ENCODE measurements at regions not wholly inside any gene's neighbourhood (a gene's known extent, or its start where the extent isn't known, plus 50 kb on each side); places are given as distances from the start of the nearest gene placed in this dataset.
A peak's percentile ranks its signal among the peaks of the same experiment; 100 is the strongest.

DNA sequence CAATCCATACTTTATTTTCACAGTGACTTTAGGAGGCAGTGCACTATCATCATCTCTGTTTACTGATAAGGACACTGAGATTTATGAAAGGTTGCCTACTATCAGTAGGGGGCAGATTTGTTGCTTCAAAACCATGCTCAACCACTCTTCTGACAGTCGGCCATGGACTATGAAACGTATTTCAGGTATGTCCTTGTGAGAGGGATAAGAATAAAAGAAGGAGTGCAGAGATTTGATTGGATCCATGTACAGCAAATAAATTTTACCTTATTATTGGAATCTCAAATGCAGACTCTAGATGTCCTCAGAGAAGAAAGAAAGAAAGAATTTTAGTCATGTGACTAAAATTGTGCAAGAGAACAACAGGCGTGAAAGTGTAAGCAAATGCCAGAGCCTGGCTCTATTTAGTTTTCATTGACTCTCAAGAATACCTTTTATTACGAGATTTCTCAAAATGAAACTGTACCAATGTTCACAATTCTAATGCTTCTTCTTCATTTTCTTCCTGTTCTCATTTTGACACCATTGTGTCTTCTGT lies 296.6 kb upstream of the RASA1 start:
- DNase-seq (ENCODE audit: low read depth in 2 of 2, low spot score in 1 of 2): no peak

DNA sequence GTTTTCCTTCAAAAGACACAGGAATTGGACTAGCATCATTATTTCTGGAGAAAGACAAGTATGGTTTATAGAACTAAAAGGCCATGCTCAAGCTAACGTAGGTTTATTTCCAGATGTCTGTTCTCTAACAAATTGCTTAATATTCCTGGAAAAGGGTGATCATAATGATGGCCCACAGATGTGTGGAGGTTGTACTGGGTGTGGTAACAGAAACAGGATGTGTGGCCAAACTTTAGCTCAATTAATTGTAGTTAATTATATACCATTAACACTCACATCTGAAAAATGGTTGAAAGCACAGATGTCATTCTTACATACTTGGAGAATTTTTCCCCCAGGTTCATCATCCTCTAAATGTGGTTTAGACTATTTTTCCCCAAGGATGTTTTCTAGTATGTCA lies 292.7 kb upstream of the RASA1 start:
- no peak for DNase-seq (ENCODE audit: low read depth in 2 of 2, low spot score in 1 of 2)

DNA sequence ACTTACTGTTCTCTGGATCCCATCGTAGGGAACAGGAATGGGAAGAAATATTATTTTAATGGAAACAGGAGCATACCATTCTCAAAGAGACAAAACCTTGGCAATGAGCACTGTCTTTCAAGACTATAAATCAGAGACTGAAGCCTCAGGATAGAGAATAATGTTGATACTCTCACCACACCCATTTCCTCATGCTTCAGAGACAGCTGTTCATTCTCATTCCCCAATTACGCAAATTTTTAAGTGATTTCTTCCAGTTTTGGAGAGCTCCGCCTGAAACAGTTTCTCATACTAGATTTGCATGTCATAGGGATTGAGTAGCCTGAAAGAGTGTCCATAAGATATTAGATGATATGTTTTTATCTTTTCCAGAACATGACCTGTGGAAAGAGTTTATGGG lies 290.5 kb upstream of the RASA1 start:
- DNase-seq (ENCODE audit: low read depth in 2 of 2, low spot score in 1 of 2): no peak

DNA sequence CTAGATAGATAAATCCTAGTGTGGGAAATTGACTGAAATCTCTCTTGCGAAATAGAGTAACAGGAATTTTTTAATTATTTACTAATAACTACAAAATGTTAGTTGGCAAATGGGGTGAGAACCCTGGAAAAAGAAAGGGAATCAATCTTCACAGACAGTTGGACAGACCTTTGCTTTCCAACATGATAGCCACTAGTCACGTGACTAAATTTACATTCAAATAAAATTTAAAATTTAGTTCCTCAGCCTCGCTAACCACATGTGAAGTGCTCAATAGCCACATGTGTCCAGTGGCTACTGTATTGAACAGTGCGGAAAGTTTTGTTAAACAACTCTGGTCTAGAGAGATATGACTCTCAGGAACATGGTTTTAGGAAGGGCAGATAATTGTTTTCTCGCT lies 289.9 kb upstream of the RASA1 start:
- no peak for DNase-seq (ENCODE audit: low read depth in 2 of 2, low spot score in 1 of 2)

DNA sequence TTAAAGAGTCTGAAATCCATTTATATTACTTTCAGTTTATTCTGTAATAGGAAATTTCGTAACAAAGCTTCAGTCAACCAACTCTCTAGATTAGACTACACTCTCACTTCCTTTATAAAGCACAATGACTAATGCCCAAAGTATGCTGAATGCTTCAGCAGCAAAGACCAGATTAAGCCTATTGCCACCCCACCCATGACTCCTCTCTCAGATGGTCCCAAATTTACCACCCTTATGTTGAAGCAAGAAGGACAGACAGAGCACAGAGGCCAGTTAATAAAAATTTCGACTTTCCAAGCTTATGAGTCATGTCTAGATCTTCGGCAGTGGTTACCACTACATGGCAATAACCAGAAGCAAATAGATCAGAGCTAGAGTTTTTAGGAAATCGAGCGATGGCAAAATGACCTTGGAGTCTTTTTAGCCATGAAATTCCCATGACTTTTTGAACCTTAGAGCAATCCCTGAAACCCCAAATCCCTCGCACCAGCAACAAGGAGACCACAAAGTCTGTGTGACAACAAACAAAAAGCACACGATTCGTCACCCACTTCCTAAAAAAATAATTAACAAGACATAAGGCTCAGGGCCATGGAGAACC lies 287.8 kb upstream of the RASA1 start:
- no peak for DNase-seq (ENCODE audit: low read depth in 2 of 2, low spot score in 1 of 2)

DNA sequence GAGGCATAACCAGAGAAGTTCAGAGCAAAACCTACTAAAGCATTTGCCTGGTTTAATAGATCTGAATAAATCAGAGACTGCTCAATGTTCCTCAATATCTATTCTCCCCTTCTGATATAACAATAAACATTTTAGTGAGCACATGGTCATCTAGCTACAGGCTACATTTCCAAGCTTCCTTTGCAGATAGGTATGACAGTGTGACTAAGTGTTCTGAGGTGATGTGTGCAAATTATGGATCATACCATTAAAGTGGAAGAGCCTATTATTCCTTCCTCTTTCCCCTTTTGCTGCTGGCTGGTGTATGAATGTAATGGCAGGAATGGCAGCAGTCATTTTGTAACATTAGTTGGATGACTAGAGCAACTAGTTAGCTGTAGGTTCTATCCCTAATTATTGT lies 285.8 kb upstream of the RASA1 start:
- no peak for DNase-seq (ENCODE audit: low read depth in 2 of 2, low spot score in 1 of 2)

DNA sequence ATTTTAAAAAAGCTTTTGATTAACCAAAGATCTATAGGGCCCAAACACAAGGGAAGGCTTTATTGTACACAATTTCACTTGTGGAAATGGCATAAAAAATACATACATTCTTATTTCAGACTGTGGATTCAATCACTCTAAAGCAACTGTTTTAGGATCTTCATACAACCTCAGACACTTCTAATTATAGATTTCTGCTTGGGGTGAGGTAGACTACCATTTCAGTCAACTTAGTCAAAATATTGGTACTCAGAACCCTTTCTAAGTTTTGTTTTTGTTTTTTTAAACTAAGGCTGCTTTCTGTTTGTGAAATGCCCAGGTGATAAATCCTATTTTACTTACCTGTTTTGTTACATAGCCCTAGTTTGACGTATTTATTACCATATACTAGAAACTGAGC lies 284.5 kb upstream of the RASA1 start:
- DNase-seq (ENCODE audit: low read depth in 2 of 2, low spot score in 1 of 2): no peak

DNA sequence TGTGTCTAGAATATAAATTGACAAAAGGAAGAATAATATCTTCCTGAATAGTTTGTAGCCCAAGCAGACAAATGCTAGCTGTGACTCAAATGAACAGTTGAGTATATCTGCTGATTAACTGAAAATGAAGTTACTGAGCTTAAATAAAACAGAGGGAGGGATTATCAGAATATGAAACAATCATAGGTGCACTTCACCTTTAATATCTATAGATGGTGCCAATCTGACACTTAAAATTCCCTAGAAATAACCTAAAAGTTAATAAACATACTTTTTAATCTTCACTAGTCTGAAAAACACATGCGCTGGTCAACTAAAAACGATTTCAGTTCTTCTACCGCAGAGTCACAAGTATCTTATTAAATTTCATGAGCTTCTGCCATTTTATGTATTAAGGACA lies 280.8 kb upstream of the RASA1 start:
- no peak for DNase-seq (ENCODE audit: low read depth in 2 of 2, low spot score in 1 of 2)

DNA sequence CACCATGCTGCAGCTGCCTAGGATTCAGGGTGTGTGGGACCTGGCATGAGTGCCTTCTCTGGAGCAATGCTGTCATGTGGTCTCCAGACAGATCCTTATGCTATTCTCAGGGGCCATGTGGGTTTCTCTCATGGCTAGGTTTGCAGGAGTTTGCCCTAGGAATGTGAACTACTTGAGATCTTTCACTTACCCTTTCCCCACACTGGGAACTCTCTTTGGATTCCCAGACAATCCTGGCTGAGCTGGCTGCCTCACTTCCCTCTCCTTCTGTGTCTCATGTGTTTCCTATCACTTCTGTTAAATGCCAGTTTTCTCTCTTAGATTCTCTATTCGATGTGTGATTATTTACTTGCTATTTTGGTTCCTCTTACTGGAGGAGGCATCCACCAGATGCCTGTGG lies 270.2 kb upstream of the RASA1 start:
- no peak for DNase-seq (ENCODE audit: low read depth in 2 of 2, low spot score in 1 of 2)

DNA sequence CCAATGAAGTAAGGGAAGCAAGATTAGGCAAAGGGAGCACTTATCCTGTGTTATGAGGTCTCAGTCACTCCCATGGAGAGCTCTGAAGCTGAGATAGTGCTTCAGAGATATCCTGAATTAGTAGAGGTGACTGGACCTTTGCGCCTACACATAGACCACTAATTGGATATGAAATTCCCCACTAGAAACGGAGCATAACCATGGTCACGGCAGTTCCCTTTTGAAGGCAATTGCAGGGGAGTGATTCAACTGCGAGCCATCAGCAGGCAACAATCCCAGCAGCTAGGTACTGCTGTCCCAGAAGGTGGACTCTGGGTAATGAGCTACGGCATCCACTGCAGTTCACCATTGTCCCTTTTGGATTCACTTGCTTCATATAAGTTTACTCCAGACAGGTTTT lies 267.7 kb upstream of the RASA1 start:
- no peak for DNase-seq (ENCODE audit: low read depth in 2 of 2, low spot score in 1 of 2)

DNA sequence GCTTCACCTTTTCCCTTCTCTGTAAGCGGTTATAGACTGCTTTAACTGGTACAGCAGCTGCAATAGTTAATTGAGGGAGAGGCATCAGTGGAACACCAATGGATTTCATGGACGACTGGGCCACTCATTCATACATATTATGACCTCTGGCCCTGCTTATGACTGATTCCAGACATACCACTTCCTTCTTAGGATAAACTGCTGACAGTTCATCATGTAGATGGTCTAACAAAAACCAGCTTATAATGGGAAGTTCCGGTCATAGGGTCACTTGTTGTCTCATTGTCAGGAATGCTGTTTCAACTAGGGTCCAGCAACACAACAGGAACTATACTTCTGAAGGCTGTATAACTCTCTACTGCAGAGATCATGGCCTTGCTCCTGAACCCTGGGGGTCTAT lies 265.2 kb upstream of the RASA1 start:
- no peak for DNase-seq (ENCODE audit: low read depth in 2 of 2, low spot score in 1 of 2)

DNA sequence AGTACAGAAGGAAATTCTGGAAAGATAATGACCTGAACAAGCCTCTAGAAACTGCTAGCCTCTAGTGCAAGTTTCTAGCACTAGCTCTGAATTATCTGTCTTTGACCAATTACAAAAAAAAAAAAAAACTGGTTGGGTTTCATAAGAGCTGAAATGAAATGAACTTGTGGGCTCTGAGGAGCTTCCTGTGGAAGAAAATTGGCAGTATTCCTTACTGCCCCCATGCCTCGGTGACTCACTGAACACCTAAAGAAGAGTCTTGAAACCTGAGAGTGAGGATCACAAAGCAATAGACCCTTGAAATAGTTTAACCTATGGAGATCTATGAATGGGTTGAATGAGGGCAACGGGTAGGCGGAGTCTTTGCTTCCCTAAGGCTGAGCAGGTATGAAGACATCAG lies 263.6 kb upstream of the RASA1 start:
- DNase-seq (ENCODE audit: low read depth in 2 of 2, low spot score in 1 of 2): no peak

DNA sequence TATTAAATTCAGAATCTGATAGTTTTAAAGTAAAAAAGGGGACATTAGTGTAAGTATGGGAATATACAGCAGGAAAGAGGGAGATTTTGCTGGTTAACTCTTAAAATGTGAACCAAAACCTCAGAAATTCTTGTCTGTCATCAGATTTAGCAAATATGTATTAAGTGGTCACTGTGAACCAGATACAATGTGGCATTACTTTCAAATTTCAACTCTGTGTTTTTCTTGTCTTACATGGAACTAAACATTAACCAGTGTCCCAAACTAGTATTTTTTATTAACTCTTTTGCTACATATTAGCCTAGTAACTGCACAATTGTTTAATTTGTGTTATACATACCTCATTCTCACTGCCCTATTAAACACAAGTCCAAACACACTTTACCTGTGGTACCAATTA lies 259.9 kb upstream of the RASA1 start:
- no peak for DNase-seq (ENCODE audit: low read depth in 2 of 2, low spot score in 1 of 2)

DNA sequence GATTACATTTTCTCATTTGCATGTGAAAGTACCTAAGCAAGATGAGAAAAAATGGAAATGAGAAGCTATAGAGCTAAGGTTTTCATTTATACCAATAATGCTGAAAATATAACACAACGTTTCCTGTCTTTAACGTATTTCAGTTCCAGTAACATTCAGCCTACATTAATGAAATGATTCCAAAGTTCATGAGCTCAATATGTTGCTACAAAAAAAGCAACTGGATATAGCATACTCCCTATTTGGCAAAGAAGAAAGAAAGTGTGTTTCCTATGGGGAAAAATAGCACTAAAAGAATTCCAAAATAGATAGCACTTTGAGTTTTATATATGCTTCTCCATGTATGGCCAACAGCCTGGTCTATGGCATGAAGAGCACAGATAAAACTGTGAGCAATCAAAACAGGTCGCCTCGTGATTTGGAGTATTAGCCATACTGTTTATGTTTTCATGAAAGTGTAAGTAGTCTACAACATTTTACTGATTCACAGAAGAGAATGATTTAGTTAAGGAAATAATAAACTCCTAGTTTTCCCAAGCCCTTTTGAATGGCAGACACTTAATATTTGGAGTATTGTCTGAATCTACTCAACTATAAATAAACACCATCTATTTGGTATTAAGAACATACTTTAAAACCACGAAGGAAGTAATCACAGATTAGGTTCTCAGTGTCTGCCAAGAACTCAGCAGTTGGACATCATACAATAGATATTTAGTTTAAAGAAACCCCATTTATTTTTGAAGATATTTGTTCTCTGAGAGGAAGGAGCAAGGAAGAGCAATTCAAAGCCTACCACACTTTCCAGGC lies 258.7 kb upstream of the RASA1 start:
- DNase-seq (ENCODE audit: low read depth in 2 of 2, low spot score in 1 of 2): no peak

DNA sequence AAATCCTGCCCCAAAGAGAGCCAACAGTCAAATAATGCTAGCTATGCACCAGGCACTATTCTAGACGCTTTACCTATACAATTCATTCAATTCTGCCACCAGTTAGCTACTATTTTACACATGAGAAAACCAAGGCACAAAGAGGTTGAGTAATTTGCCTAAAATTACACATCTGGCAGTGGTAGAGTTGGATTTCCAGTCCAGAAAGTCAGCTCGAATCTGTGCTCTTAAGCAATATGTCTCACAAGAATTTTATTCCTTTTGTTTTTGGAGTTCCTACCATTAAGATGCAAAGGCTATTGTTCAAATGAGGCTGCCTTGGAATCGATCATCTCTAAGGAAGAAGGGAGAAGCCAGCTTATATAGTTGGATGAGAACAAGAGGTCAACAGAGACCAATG lies 256.9 kb upstream of the RASA1 start:
- DNase-seq (ENCODE audit: low read depth in 2 of 2, low spot score in 1 of 2): no peak

DNA sequence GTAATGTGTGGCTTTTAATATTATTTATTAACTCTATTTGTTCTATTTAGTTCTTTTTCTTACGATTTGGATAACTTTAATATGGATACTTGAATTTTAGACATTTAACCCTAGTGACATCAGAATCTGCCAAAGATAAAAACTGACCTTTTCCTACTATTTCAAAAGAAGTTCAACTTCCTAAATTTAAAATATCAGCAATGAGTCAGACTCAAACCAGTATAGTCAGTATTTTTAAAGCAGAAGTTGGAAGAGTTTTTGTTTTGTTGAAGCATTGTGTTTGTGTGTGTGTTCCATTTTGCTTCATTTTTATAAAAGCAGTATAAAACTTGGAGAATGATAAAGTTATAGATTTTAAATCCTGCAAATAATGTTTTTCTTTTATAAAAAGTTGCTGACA lies 251.8 kb upstream of the RASA1 start:
- DNase-seq (ENCODE audit: low read depth in 2 of 2, low spot score in 1 of 2): no peak

DNA sequence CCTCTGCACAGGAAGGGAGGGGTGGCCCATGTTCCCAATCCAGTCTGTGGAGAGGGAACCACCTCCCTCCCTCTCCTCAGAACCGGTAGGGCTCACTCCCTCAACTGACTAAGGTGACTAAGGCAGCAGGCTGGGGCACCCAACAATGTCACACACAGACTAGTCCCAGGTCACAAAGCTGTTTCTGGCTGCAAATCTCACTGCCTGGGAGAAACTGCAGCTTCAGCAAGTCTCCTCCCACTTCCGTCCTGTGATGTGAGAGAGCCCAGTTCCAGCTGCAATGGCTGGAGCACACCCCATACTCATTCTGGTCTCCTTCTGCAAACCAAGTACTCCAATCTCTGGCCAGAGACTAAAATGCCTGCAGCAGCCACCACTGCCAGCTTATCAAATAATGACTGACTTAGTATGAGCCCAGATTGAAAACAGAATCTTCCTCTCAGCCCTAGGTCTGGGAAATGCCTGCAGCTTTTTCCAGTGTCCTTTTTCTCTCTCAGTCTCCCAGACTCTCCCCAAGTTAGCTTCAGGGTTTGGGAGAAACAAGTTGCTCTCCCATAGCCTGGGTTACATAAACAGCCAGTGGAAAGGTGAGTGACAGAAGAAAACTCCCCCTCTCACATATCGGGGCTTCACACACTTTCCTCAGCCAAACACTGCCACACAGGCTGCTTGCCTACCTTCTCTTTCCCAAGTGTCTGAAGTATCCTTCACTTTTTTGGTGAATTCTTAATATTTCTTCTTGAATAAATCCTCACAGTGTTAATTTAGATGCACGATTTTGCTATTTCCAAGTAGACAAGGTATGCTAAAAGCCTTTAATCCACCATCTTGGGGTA lies 247.4 kb upstream of the RASA1 start:
- peak in 1 of 2 donors; percentile 1 for DNase-seq (ENCODE audit: low read depth in 2 of 2, low spot score in 1 of 2)

DNA sequence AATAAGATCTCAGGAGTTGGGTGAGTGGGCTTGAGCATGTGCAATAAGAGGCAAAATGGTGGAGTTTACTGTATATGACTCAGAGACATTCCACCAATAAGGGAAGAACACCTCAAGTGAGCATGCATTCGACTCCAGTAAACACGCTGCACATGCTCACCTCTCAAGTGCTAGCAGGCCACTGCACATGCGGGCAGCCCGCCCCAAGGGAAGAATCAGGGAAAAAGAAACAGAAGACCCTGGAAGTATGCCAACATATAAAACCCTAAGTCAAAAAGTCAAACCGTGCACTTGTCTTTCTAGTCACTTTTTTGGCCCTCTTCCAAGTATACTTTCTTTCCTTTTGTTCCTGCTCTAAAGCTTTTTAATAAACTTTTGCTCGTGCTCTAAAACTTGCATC lies 245.3 kb upstream of the RASA1 start:
- DNase-seq (ENCODE audit: low read depth in 2 of 2, low spot score in 1 of 2): no peak

DNA sequence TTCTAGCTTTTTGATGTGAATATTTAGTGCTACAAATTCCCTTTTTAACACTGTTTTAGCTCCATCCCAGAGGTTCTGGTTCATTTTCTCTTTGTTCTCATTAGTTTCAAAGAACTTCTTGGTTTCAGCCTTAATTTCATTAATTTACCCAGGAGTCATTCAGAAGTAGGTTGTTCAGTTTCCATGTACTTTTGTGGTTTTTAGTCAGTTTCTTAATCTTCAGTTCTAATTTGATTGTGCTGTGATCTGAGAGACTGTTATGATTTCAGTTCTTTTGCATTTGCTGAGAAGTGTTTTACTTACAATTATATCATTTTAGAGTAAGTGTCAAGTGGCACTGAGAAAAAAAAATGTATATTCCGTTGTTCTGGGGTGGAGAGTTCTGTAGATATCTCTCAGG lies 240.1 kb upstream of the RASA1 start:
- DNase-seq (ENCODE audit: low read depth in 2 of 2, low spot score in 1 of 2): no peak

DNA sequence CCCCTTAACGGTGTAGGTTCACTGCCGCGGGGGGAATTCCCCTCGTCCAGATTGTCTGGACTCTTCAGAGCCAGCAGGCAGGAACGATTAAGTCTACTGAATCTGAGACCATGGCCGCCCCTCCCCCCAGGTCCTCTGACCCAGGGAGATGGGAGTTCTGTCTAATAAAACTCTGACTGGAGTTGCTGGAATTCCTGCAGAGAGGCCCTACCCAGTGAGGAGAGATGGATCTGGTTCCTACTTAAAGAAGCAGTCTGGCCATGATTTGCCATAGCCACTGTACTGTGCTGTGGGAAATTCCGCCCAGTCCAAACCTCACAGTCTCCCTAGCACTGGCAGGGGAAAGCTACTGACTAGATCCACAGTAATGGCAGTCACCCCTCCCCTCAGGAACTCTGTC lies 237.7 kb upstream of the RASA1 start:
- no peak for DNase-seq (ENCODE audit: low read depth in 2 of 2, low spot score in 1 of 2)

DNA sequence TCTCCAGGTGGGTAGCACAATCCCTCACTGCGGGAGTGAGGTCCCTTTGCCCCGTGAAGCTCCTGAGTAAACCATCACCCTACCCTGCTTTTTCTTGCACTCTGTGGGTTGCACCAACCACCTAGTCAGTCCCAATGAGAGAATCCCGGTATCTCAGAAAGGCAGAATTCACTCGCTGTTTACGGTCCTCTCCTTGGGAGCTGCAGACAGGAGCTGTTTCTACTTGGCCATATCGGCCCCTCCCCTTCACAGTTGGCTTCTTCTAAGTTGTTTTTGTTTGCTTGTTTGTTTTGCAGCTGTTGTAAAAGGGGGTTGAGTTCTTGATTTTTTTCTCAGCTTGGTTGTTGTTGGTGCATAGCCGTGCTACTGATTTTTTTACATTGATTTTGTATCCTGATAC lies 237.0 kb upstream of the RASA1 start:
- no peak for DNase-seq (ENCODE audit: low read depth in 2 of 2, low spot score in 1 of 2)

DNA sequence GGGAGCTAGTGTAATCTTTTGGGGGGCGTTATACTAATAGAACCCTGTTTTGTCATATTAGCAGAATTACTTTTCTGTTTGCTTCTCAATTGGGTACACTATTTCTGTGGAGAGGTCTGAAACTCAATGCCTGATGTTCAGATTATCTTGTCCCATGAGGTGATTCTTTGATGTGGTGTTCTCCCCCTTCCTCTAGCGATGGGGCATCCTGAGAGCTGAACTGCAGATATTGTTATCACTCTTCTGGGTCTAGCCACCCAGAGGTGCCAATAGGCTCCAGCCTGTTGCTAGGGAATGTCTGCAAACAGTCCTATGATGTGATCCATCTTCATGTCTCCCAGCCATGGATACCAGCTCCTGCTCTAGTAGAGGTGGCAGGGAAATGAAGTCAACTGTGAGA lies 233.1 kb upstream of the RASA1 start:
- no peak for DNase-seq (ENCODE audit: low read depth in 2 of 2, low spot score in 1 of 2)

Data from stimulated activated CD8-positive, alpha-beta memory T cell treated with anti-CD3 and anti-CD28 coated beads, Interleukin-4, amount 100 ng/mL, for 1 hour (primary cell).